GM21526 (cell line): ENCODE measurements at regions not wholly inside any gene's neighbourhood (a gene's known extent, or its start where the extent isn't known, plus 50 kb on each side); places are given as distances from the start of the nearest gene placed in this dataset.

Experiments used
- ATAC-seq: cut with Tn5 transposase; IDR thresholded peaks from one replicate; pipeline ENCODE4 v1.9.1; 2021; ENCODE audit warnings: moderate library complexity; ENCODE audit not compliant: unreplicated experiment, low FRiP score

- ATAC-seq = no peak
Measured at GRCh38 chr16:9542165-9542755, 450.8 kb downstream of the HAPSTR1 start.

- no peak for ATAC-seq
Measured at GRCh38 chr16:9545522-9546437, 454.3 kb downstream of the HAPSTR1 start.

- ATAC-seq = no peak
Measured at GRCh38 chr16:9546438-9546786, 455.0 kb downstream of the HAPSTR1 start.

- ATAC-seq = no peak
Measured at GRCh38 chr16:9549487-9549886, 458.0 kb downstream of the HAPSTR1 start.

GRCh38 chr16:9555051-9555450 is 463.6 kb downstream of the HAPSTR1 start:
- no peak for ATAC-seq

- no peak for ATAC-seq
Measured at GRCh38 chr16:9556949-9557665, 465.7 kb downstream of the HAPSTR1 start.

GRCh38 chr16:9557713-9558112 is 466.3 kb downstream of the HAPSTR1 start:
- no peak for ATAC-seq

- no peak for ATAC-seq
Measured at GRCh38 chr16:9566099-9566498, 474.7 kb downstream of the HAPSTR1 start.

- ATAC-seq = no peak
Measured at GRCh38 chr16:9567666-9568065, 476.2 kb downstream of the HAPSTR1 start.

GRCh38 chr16:9568261-9568660 is 476.8 kb downstream of the HAPSTR1 start:
- ATAC-seq = no peak

- no peak for ATAC-seq
Measured at GRCh38 chr16:9570521-9570920, 479.1 kb downstream of the HAPSTR1 start.

GRCh38 chr16:9578459-9578858 is 487.0 kb downstream of the HAPSTR1 start:
- ATAC-seq = no peak

- ATAC-seq = no peak
Measured at GRCh38 chr16:9580025-9580424, 488.6 kb downstream of the HAPSTR1 start.

- ATAC-seq = no peak
Measured at GRCh38 chr16:9593440-9593839, 502.0 kb downstream of the HAPSTR1 start.

GRCh38 chr16:9594047-9594446 is 502.6 kb downstream of the HAPSTR1 start:
- ATAC-seq = no peak

GRCh38 chr16:9594946-9595345 is 503.5 kb downstream of the HAPSTR1 start:
- no peak for ATAC-seq

GRCh38 chr16:9595393-9595792 is 503.9 kb downstream of the HAPSTR1 start:
- no peak for ATAC-seq

- no peak for ATAC-seq
Measured at GRCh38 chr16:9596788-9597187, 505.3 kb downstream of the HAPSTR1 start.

GRCh38 chr16:9597967-9598730 is 506.7 kb downstream of the HAPSTR1 start:
- ATAC-seq = no peak

GRCh38 chr16:9598731-9599083 is 507.3 kb downstream of the HAPSTR1 start:
- ATAC-seq = no peak
